ENCODE measurements at regions not wholly inside any gene's neighbourhood (a gene's known extent, or its start where the extent isn't known, plus 50 kb on each side); places are given as distances from the start of the nearest gene placed in this dataset.
"Not testable (repeated sequence)": the region's sequence is repeated elsewhere in the genome, so short reads cannot be mapped to it uniquely, and the experiment has no call there.

- peaks cover 0 to 8% of the 10 kb centered on the region in 2 experiments for H3K9me3 ChIP-seq (ENCODE audit: control insufficient read depth in 1 of 2, insufficient read depth in 1 of 2, low read length in 2 of 2)
- H3K4me1 ChIP-seq (ENCODE audit: insufficient read depth, low read length): no peaks in the 10 kb centered on the region
- intact Hi-C loops (cut with DNase I, micrococcal nuclease): no loop called here
- CTCF ChIA-PET: no interaction called here
- H3K27ac Mint-ChIP-seq: no peak overlapping the region
- TF ChIP-seq CTCF (IDR thresholded peaks at IDR 0.05): no peak
- no peaks in the 10 kb centered on the region for H3K36me3 Mint-ChIP-seq (ENCODE audit: low read depth)
- POLR2A ChIA-PET: no interaction called here
- H3K4me3 ChIP-seq (ENCODE audit: low read length): no peak overlapping the region
- no peaks in the 10 kb centered on the region for H3K4me1 Mint-ChIP-seq (ENCODE audit: low read depth)
- H3K9me3 Mint-ChIP-seq: no peaks in the 10 kb centered on the region
- no peaks in the 10 kb centered on the region for H3K27me3 ChIP-seq (ENCODE audit: control insufficient read depth in 1 of 2, insufficient read depth in 2 of 2, low read length in 2 of 2)
- no peaks in the 10 kb centered on the region for H3K36me3 ChIP-seq (ENCODE audit: insufficient read depth, low read length)
- no peak overlapping the region for H3K4me3 Mint-ChIP-seq
- ATAC-seq (ENCODE audit: poor library complexity) (no peak), DNase-seq (no peak)
- no peaks in the 10 kb centered on the region for H3K27me3 Mint-ChIP-seq
- no peak overlapping the region for H3K27ac ChIP-seq (ENCODE audit: low read depth in 1 of 2, low read length in 2 of 2)
These were observed 75.8 kb upstream of the ZNF678 start for GRCh38 chr1:227487606-227488005.

GRCh38 chr1:227486559-227486958, 76.8 kb upstream of the ZNF678 start:
- peaks cover 3% of the 10 kb centered on the region for H3K27me3 Mint-ChIP-seq
- peaks cover 0 to 8% of the 10 kb centered on the region in 2 experiments for H3K9me3 ChIP-seq (ENCODE audit: control insufficient read depth in 1 of 2, insufficient read depth in 1 of 2, low read length in 2 of 2)
- H3K27ac ChIP-seq (ENCODE audit: low read depth in 1 of 2, low read length in 2 of 2): no peak overlapping the region
- no peaks in the 10 kb centered on the region for H3K36me3 Mint-ChIP-seq (ENCODE audit: low read depth)
- H3K4me3 ChIP-seq (ENCODE audit: low read length): no peak overlapping the region
- ChIA-PET POLR2A (no interaction called here), CTCF (no interaction called here)
- H3K9me3 Mint-ChIP-seq: no peaks in the 10 kb centered on the region
- TF ChIP-seq CTCF (IDR thresholded peaks at IDR 0.05): no peak
- H3K27me3 ChIP-seq (ENCODE audit: control insufficient read depth in 1 of 2, insufficient read depth in 2 of 2, low read length in 2 of 2): no peaks in the 10 kb centered on the region
- H3K4me1 Mint-ChIP-seq (ENCODE audit: low read depth): no peaks in the 10 kb centered on the region
- ATAC-seq (ENCODE audit: poor library complexity): no peak
- no peaks in the 10 kb centered on the region for H3K36me3 ChIP-seq (ENCODE audit: insufficient read depth, low read length)
- H3K27ac Mint-ChIP-seq: no peak overlapping the region
- peak in 1 of 14 experiments; percentile 7 for DNase-seq
- no peaks in the 10 kb centered on the region for H3K4me1 ChIP-seq (ENCODE audit: insufficient read depth, low read length)
- no peak overlapping the region for H3K4me3 Mint-ChIP-seq
- intact Hi-C loops (cut with DNase I, micrococcal nuclease): no loop called here

GRCh38 chr1:227482023-227482299, 81.4 kb upstream of the ZNF678 start:
- H3K36me3 ChIP-seq (ENCODE audit: insufficient read depth, low read length): no peaks in the 10 kb centered on the region
- H3K9me3 Mint-ChIP-seq: no peaks in the 10 kb centered on the region
- H3K27me3 Mint-ChIP-seq: peaks cover 45% of the 10 kb centered on the region
- CTCF ChIA-PET: interaction anchor here (1.2 to 1.5 kb wide), 3 partner anchors 9 to 683 kb away, joined by 3 to 6 read pairs (median 3); partner anchors contain the start of gene IBA57
- ATAC-seq (ENCODE audit: poor library complexity): no peak
- H3K36me3 Mint-ChIP-seq (ENCODE audit: low read depth): no peaks in the 10 kb centered on the region
- intact Hi-C loops (cut with DNase I, micrococcal nuclease): loop anchor here in 1 of 2 experiments (2.0 to 5.0 kb wide), 3 partner anchors 280 to 1035 kb away; partner anchors contain the start of gene WNT9A
- H3K27ac Mint-ChIP-seq: no peak overlapping the region
- no peak for DNase-seq
- POLR2A ChIA-PET: no interaction called here
- H3K27ac ChIP-seq (ENCODE audit: low read depth in 1 of 2, low read length in 2 of 2): no peak overlapping the region
- H3K27me3 ChIP-seq (ENCODE audit: control insufficient read depth in 1 of 2, insufficient read depth in 2 of 2, low read length in 2 of 2): peaks cover 5% of the 10 kb centered on the region in 2 experiments
- H3K4me3 Mint-ChIP-seq: no peak overlapping the region
- no peaks in the 10 kb centered on the region for H3K4me1 ChIP-seq (ENCODE audit: insufficient read depth, low read length)
- no peak for TF ChIP-seq CTCF (IDR thresholded peaks at IDR 0.05)
- H3K9me3 ChIP-seq (ENCODE audit: control insufficient read depth in 1 of 2, insufficient read depth in 1 of 2, low read length in 2 of 2): peaks cover 0 to under 1% of the 10 kb centered on the region in 2 experiments
- H3K4me1 Mint-ChIP-seq (ENCODE audit: low read depth): no peaks in the 10 kb centered on the region
- no peak overlapping the region for H3K4me3 ChIP-seq (ENCODE audit: low read length)

- intact Hi-C loops (cut with DNase I, micrococcal nuclease); H3K4me1 Mint-ChIP-seq (ENCODE audit: low read depth); H3K27ac Mint-ChIP-seq; H3K36me3 Mint-ChIP-seq (ENCODE audit: low read depth); H3K4me1 ChIP-seq (ENCODE audit: insufficient read depth, low read length); H3K36me3 ChIP-seq (ENCODE audit: insufficient read depth, low read length); H3K9me3 ChIP-seq (ENCODE audit: control insufficient read depth in 1 of 2, insufficient read depth in 1 of 2, low read length in 2 of 2); DNase-seq; POLR2A ChIA-PET; ATAC-seq (ENCODE audit: poor library complexity); H3K27ac ChIP-seq (ENCODE audit: low read depth in 1 of 2, low read length in 2 of 2); CTCF ChIA-PET; H3K9me3 Mint-ChIP-seq; H3K4me3 Mint-ChIP-seq; H3K4me3 ChIP-seq (ENCODE audit: low read length): not testable (repeated sequence)
- H3K27me3 Mint-ChIP-seq: peaks cover 59% of the 10 kb centered on the region
- H3K27me3 ChIP-seq (ENCODE audit: control insufficient read depth in 1 of 2, insufficient read depth in 2 of 2, low read length in 2 of 2): peaks cover 13 to 14% of the 10 kb centered on the region in 2 experiments
These were observed 89.3 kb upstream of the ZNF678 start for GRCh38 chr1:227474072-227474471.
